HEK293 (cell line): ENCODE measurements at regions not wholly inside any gene's neighbourhood (a gene's known extent, or its start where the extent isn't known, plus 50 kb on each side); places are given as distances from the start of the nearest gene placed in this dataset.

Experiments
- CTCF ChIA-PET: fragments of 350-600 bp; formaldehyde crosslinking; extraction: SDS; loops from one replicate; lab custom pipeline; 2021; ENCODE audit warnings: antibody characterized with exemption; lab: Yijun Ruan, JAX
- POLR2A ChIA-PET: fragments of 300-600 bp; formaldehyde crosslinking; extraction: SDS; loops from one replicate; lab custom pipeline; 2020; ENCODE audit warnings: antibody characterized with exemption, inconsistent platforms; lab: Yijun Ruan, JAX
- H3K27ac ChIP-seq: fragments of 200-500 bp; sonication (Bioruptor generic); 2 replicates; pipeline ENCODE4 v1.5.1; 2014; ENCODE audit warnings: low read depth, low read length, control low read depth, inconsistent platforms; ENCODE audit errors: extremely low read depth
- H3K36me3 ChIP-seq, 2 experiments: fragments of 200-500 bp in 1 of 2; sonication (Bioruptor generic) in 1 of 2; 1 replicate in 1 of 2; 2 replicates in 1 of 2; pipeline ENCODE4 v1.5.1; 2014 to 2017; ENCODE audit warnings: inconsistent platforms in 2 of 2, low read length in 2 of 2; ENCODE audit not compliant: control insufficient read depth in 2 of 2, insufficient read depth in 1 of 2
- H3K4me1 ChIP-seq: fragments of 200-500 bp; sonication (Bioruptor generic); 2 replicates; pipeline ENCODE4 v1.5.1; 2014; ENCODE audit warnings: mild to moderate bottlenecking, low read length, inconsistent platforms; ENCODE audit not compliant: control insufficient read depth, insufficient read depth
- H3K4me3 ChIP-seq: 2 replicates; pipeline ENCODE4 v1.5.1; 2011; ENCODE audit warnings: low read depth, mild to moderate bottlenecking, control low read depth, low read length, moderate library complexity
- H3K9me3 ChIP-seq: fragments of 200-500 bp; sonication (Bioruptor generic); 2 replicates; pipeline ENCODE4 v1.5.1; 2014; ENCODE audit warnings: low read depth, low read length, inconsistent platforms; ENCODE audit not compliant: control insufficient read depth, insufficient read depth
- ATF2 ChIP-seq: fragments of 450-650 bp; formaldehyde crosslinking; IDR thresholded peaks from 2 replicates; pipeline ENCODE4 v1.5.1; 2016; ENCODE audit warnings: missing biosample characterization, missing genetic modification characterization, low read depth
- BCL11B ChIP-seq: fragments of 450-650 bp; formaldehyde crosslinking; IDR thresholded peaks from 2 replicates; pipeline ENCODE4 v1.5.1; 2016; ENCODE audit warnings: low read depth, missing biosample characterization, missing genetic modification characterization
- CTCF ChIP-seq: fragments of 450-650 bp; formaldehyde crosslinking; IDR thresholded peaks from 2 replicates; pipeline ENCODE4 v1.5.1; 2016; ENCODE audit warnings: missing biosample characterization, missing genetic modification characterization
- HOXC10 ChIP-seq: sonication (generic); formaldehyde crosslinking; IDR thresholded peaks from 2 replicates; pipeline ENCODE4 v1.8.1; 2023; ENCODE audit warnings: mild to moderate bottlenecking, missing genetic modification reagents
- KLF1 ChIP-seq: fragments of 450-650 bp; formaldehyde crosslinking; IDR thresholded peaks from 2 replicates; pipeline ENCODE4 v1.5.1; 2016; ENCODE audit warnings: missing biosample characterization, missing genetic modification characterization
- MEIS1 ChIP-seq: sonication (generic); formaldehyde crosslinking; IDR thresholded peaks from 2 replicates; pipeline ENCODE4 v1.8.1; 2022; ENCODE audit warnings: missing genetic modification reagents, mild to moderate bottlenecking, borderline replicate concordance
- MZF1 ChIP-seq: fragments of 450-650 bp; formaldehyde crosslinking; IDR thresholded peaks from 2 replicates; pipeline ENCODE4 v1.5.1; 2017; ENCODE audit warnings: missing biosample characterization, missing genetic modification characterization, borderline replicate concordance
- REST ChIP-seq: fragments of 450-650 bp; formaldehyde crosslinking; IDR thresholded peaks from 2 replicates; pipeline ENCODE4 v1.5.1; 2016; ENCODE audit warnings: missing biosample characterization, missing genetic modification characterization
- SP2 ChIP-seq: fragments of 450-650 bp; formaldehyde crosslinking; IDR thresholded peaks from 2 replicates; pipeline ENCODE4 v1.5.1; 2016; ENCODE audit warnings: missing biosample characterization, missing genetic modification characterization
- YY2 ChIP-seq: fragments of 450-650 bp; formaldehyde crosslinking; IDR thresholded peaks from 2 replicates; pipeline ENCODE4 v1.5.1; 2016; ENCODE audit warnings: missing biosample characterization, missing genetic modification characterization
- ZBTB8A ChIP-seq: fragments of 450-650 bp; formaldehyde crosslinking; IDR thresholded peaks from 2 replicates; pipeline ENCODE4 v1.5.1; 2016; ENCODE audit warnings: missing biosample characterization, missing genetic modification characterization
- ZNF138 ChIP-seq: fragments of 450-650 bp; formaldehyde crosslinking; IDR thresholded peaks from 2 replicates; pipeline ENCODE4 v1.5.1; 2016; ENCODE audit warnings: missing biosample characterization, missing genetic modification characterization, borderline replicate concordance
- ZNF16 ChIP-seq: fragments of 450-650 bp; formaldehyde crosslinking; IDR thresholded peaks from 2 replicates; pipeline ENCODE4 v1.5.1; 2016; ENCODE audit warnings: low read depth, missing biosample characterization, missing genetic modification characterization
- ZNF174 ChIP-seq: fragments of 450-650 bp; formaldehyde crosslinking; IDR thresholded peaks from 2 replicates; pipeline ENCODE4 v1.5.0; 2017; ENCODE audit warnings: missing biosample characterization, mild to moderate bottlenecking, missing genetic modification characterization
- ZNF184 ChIP-seq: fragments of 450-650 bp; IDR thresholded peaks from 2 replicates; pipeline ENCODE4 v1.5.1; 2018; ENCODE audit warnings: missing biosample characterization, mild to moderate bottlenecking, missing genetic modification characterization
- ZNF202 ChIP-seq: fragments of 450-650 bp; formaldehyde crosslinking; IDR thresholded peaks from 2 replicates; pipeline ENCODE4 v1.5.1; 2016; ENCODE audit warnings: missing biosample characterization, missing genetic modification characterization, borderline replicate concordance
- ZNF23 ChIP-seq: fragments of 450-650 bp; formaldehyde crosslinking; IDR thresholded peaks from 2 replicates; pipeline ENCODE4 v1.5.1; 2016; ENCODE audit warnings: missing biosample characterization, missing genetic modification characterization, borderline replicate concordance
- ZNF24 ChIP-seq: fragments of 450-650 bp; formaldehyde crosslinking; IDR thresholded peaks from 2 replicates; pipeline ENCODE4 v1.5.1; 2016; ENCODE audit warnings: missing biosample characterization, missing genetic modification characterization
- ZNF341 ChIP-seq: fragments of 450-650 bp; formaldehyde crosslinking; IDR thresholded peaks from 2 replicates; pipeline ENCODE4; 2016; ENCODE audit warnings: low read depth, missing biosample characterization, missing genetic modification characterization
- ZNF404 ChIP-seq: fragments of 450-650 bp; formaldehyde crosslinking; IDR thresholded peaks from 2 replicates; pipeline ENCODE4 v1.5.1; 2017; ENCODE audit warnings: missing biosample characterization, missing genetic modification characterization
- ZNF426 ChIP-seq: fragments of 450-650 bp; formaldehyde crosslinking; IDR thresholded peaks from 2 replicates; pipeline ENCODE4 v1.5.1; 2017; ENCODE audit warnings: missing biosample characterization, missing genetic modification characterization, mild to moderate bottlenecking, inconsistent platforms, moderate library complexity
- ZNF560 ChIP-seq: fragments of 450-650 bp; formaldehyde crosslinking; IDR thresholded peaks from 2 replicates; pipeline ENCODE4 v1.5.1; 2017; ENCODE audit warnings: missing biosample characterization, missing genetic modification characterization, borderline replicate concordance
- ZNF658 ChIP-seq: fragments of 450-650 bp; formaldehyde crosslinking; IDR thresholded peaks from 2 replicates; pipeline ENCODE4; 2016; ENCODE audit warnings: missing biosample characterization, missing genetic modification characterization
- ZNF701 ChIP-seq: fragments of 450-650 bp; formaldehyde crosslinking; IDR thresholded peaks from 2 replicates; pipeline ENCODE4 v1.5.1; 2016; ENCODE audit warnings: missing biosample characterization, missing genetic modification characterization
- ZNF791 ChIP-seq: fragments of 450-650 bp; formaldehyde crosslinking; IDR thresholded peaks from 2 replicates; pipeline ENCODE4 v1.5.1; 2016; ENCODE audit warnings: missing biosample characterization, missing genetic modification characterization
- TF ChIP-seq, protein P1 (sequence below): fragments of 450-650 bp; IDR thresholded peaks from 2 replicates; pipeline ENCODE4 v1.5.1; 2018; ENCODE audit warnings: missing biosample characterization, missing genetic modification characterization
- TF ChIP-seq, protein P2 (sequence below): sonication (generic); formaldehyde crosslinking; IDR thresholded peaks from 2 replicates; pipeline ENCODE4 v1.8.1; 2022; ENCODE audit warnings: mild to moderate bottlenecking, moderate library complexity, missing genetic modification reagents
- TF ChIP-seq, protein P3 (sequence below): fragments of 450-650 bp; formaldehyde crosslinking; optimal IDR thresholded peaks from 2 replicates; pipeline ENCODE3; 2016; ENCODE audit warnings: missing biosample characterization, mild to moderate bottlenecking, missing genetic modification characterization

- Histone ChIP-seq H3K9me3 (no peaks in the 10 kb centered on the region), H3K4me1 (peaks cover 20% of the 10 kb centered on the region), H3K27ac (peak overlapping the region; percentile 65), H3K4me3 (no peak overlapping the region), H3K36me3 (no peaks in the 10 kb centered on the region)
- POLR2A ChIA-PET: interaction anchor here (0.6 to 1.9 kb wide), 5 partner anchors 10 to 956 kb away, joined by 3 to 7 read pairs (median 3); no protein-coding TSS in a partner anchor
- CTCF ChIA-PET: interaction anchor here (0.6 to 1.3 kb wide), 2 partner anchors 51 to 90 kb away, joined by 3 read pairs; no protein-coding TSS in a partner anchor
- TF ChIP-seq REST (tag by site-specific recombination): no peak
- no peak for TF ChIP-seq ZNF184
- TF ChIP-seq, protein P1, sequence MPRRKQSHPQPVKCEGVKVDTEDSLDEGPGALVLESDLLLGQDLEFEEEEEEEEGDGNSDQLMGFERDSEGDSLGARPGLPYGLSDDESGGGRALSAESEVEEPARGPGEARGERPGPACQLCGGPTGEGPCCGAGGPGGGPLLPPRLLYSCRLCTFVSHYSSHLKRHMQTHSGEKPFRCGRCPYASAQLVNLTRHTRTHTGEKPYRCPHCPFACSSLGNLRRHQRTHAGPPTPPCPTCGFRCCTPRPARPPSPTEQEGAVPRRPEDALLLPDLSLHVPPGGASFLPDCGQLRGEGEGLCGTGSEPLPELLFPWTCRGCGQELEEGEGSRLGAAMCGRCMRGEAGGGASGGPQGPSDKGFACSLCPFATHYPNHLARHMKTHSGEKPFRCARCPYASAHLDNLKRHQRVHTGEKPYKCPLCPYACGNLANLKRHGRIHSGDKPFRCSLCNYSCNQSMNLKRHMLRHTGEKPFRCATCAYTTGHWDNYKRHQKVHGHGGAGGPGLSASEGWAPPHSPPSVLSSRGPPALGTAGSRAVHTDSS: no peak
- no peak for TF ChIP-seq ZNF426
- no peak for TF ChIP-seq ZNF24 (tag by site-specific recombination)
- TF ChIP-seq HOXC10 (CRISPR knock-in tag): no peak
- TF ChIP-seq ZNF791 (tag by site-specific recombination): no peak
- TF ChIP-seq ZNF16 (tag by site-specific recombination): no peak
- TF ChIP-seq ZNF23 (tag by site-specific recombination): no peak
- no peak for TF ChIP-seq ZNF138 (tag by site-specific recombination)
- no peak for TF ChIP-seq ZNF701
- no peak for TF ChIP-seq ZNF202 (tag by site-specific recombination)
- peak; percentile 84 for TF ChIP-seq ZNF341 (tag by site-specific recombination)
- TF ChIP-seq ZNF404 (tag by site-specific recombination): no peak
- peak; percentile 34 for TF ChIP-seq ZBTB8A (tag by site-specific recombination)
- TF ChIP-seq ZNF560 (tag by site-specific recombination): no peak
- TF ChIP-seq YY2 (tag by site-specific recombination): no peak
- TF ChIP-seq MEIS1 (CRISPR knock-in tag): no peak
- TF ChIP-seq CTCF: peak; percentile 49; the same call in 1 of the 2 replicates
- TF ChIP-seq BCL11B: no peak
- no peak for TF ChIP-seq MZF1 (tag by site-specific recombination)
- TF ChIP-seq, protein P2, sequence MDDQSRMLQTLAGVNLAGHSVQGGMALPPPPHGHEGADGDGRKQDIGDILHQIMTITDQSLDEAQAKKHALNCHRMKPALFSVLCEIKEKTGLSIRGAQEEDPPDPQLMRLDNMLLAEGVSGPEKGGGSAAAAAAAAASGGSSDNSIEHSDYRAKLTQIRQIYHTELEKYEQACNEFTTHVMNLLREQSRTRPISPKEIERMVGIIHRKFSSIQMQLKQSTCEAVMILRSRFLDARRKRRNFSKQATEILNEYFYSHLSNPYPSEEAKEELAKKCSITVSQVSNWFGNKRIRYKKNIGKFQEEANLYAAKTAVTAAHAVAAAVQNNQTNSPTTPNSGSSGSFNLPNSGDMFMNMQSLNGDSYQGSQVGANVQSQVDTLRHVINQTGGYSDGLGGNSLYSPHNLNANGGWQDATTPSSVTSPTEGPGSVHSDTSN (CRISPR knock-in tag): no peak
- no peak for TF ChIP-seq ZNF658 (tag by site-specific recombination)
- no peak for TF ChIP-seq SP2 (tag by site-specific recombination)
- no peak for TF ChIP-seq ATF2
- no peak for TF ChIP-seq ZNF174 (tag by site-specific recombination)
- TF ChIP-seq, protein P3, sequence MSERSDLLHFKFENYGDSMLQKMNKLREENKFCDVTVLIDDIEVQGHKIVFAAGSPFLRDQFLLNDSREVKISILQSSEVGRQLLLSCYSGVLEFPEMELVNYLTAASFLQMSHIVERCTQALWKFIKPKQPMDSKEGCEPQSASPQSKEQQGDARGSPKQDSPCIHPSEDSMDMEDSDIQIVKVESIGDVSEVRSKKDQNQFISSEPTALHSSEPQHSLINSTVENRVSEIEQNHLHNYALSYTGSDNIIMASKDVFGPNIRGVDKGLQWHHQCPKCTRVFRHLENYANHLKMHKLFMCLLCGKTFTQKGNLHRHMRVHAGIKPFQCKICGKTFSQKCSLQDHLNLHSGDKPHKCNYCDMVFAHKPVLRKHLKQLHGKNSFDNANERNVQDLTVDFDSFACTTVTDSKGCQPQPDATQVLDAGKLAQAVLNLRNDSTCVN (tag by site-specific recombination): no peak
- TF ChIP-seq KLF1 (tag by site-specific recombination): no peak
These were observed 311.4 kb downstream of the SOX9 start for GRCh38 chr17:72432143-72432621.
